Stomach (tissue), 4 donors: ENCODE measurements at regions not wholly inside any gene's neighbourhood (a gene's known extent, or its start where the extent isn't known, plus 50 kb on each side); places are given as distances from the start of the nearest gene placed in this dataset.
"Not testable (repeated sequence)": the region's sequence is repeated elsewhere in the genome, so short reads cannot be mapped to it uniquely, and the experiment has no call there.

Experiments
- POLR2A ChIP-seq, 4 donors: fragments of 450-650 bp; IDR thresholded peaks; one replicate each; pipeline ENCODE4 v1.6.1; 2016; ENCODE audit warnings: antibody characterized with exemption in 4 of 4, control low read depth in 2 of 4, mild to moderate bottlenecking in 1 of 4, moderate library complexity in 1 of 4
- POLR2AphosphoS5 ChIP-seq, 3 donors: sonication (generic); formaldehyde crosslinking; IDR thresholded peaks; one replicate each; pipeline ENCODE4 v1.6.1; 2016; ENCODE audit warnings: antibody characterized with exemption in 3 of 3
- TF ChIP-seq, protein P1 (sequence below), 7 experiments: fragments of 450-650 bp in 4 of 7; fragments of 200-600 bp in 3 of 7; sonication (generic) in 3 of 7; IDR thresholded peaks; one replicate each; pipeline ENCODE4 v1.5.1; 2016 to 2019; ENCODE audit warnings: antibody characterized with exemption in 7 of 7, control low read depth in 2 of 7, mild to moderate bottlenecking in 1 of 7

DNA sequence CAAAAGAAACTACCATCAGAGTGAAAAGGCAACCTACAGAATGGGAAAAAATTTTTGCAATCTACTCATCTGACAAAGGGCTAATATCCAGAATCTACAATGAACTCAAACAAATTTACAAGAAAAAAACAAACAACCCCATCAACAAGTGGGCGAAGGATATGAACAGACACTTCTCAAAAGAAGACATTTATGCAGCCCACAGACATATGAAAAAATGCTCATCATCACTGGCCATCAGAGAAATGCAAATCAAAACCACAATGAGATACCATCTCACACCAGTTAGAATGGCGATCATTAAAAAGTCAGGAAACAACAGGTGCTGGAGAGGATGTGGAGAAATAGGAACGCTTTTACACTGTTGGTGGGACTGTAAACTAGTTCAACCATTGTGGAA lies 83.9 kb downstream of the GEMIN8 start:
- TF ChIP-seq, protein P1, sequence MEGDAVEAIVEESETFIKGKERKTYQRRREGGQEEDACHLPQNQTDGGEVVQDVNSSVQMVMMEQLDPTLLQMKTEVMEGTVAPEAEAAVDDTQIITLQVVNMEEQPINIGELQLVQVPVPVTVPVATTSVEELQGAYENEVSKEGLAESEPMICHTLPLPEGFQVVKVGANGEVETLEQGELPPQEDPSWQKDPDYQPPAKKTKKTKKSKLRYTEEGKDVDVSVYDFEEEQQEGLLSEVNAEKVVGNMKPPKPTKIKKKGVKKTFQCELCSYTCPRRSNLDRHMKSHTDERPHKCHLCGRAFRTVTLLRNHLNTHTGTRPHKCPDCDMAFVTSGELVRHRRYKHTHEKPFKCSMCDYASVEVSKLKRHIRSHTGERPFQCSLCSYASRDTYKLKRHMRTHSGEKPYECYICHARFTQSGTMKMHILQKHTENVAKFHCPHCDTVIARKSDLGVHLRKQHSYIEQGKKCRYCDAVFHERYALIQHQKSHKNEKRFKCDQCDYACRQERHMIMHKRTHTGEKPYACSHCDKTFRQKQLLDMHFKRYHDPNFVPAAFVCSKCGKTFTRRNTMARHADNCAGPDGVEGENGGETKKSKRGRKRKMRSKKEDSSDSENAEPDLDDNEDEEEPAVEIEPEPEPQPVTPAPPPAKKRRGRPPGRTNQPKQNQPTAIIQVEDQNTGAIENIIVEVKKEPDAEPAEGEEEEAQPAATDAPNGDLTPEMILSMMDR (IDR thresholded peaks at IDR 0.05) = not testable (repeated sequence)
- TF ChIP-seq POLR2A, POLR2AphosphoS5 (IDR thresholded peaks at IDR 0.05): not testable (repeated sequence)
